Fibroblast of lung (primary cell): ENCODE measurements at regions not wholly inside any gene's neighbourhood (a gene's known extent, or its start where the extent isn't known, plus 50 kb on each side); places are given as distances from the start of the nearest gene placed in this dataset.

ENCODE experiments used
- DNase-seq, 2 donors: peaks; one replicate each; pipeline versions ENCODE4 v3.0.0 to v3.0.0-alpha.2; 2010; ENCODE audit warnings: low read depth in 2 of 2
- H2AFZ ChIP-seq: 2 replicates; pipeline ENCODE4 v1.5.1; 2012; ENCODE audit warnings: low read length, control low read depth, inconsistent platforms
- H3K27ac ChIP-seq: 2 replicates; pipeline ENCODE4 v1.5.1; 2011; ENCODE audit warnings: low read length, control low read depth; ENCODE audit not compliant: insufficient read depth
- H3K27me3 ChIP-seq: 2 replicates; pipeline ENCODE4 v1.5.1; 2011; ENCODE audit warnings: mild to moderate bottlenecking, low read length; ENCODE audit not compliant: control insufficient read depth, insufficient read depth
- H3K36me3 ChIP-seq: 2 replicates; pipeline ENCODE4 v1.5.1; 2011; ENCODE audit warnings: low read length; ENCODE audit not compliant: control insufficient read depth, insufficient read depth
- H3K4me1 ChIP-seq: 2 replicates; pipeline ENCODE4 v1.5.1; 2011; ENCODE audit warnings: low read length; ENCODE audit not compliant: control insufficient read depth, insufficient read depth; ENCODE audit errors: extremely low read depth
- H3K4me2 ChIP-seq: 2 replicates; pipeline ENCODE4 v1.5.1; 2011; ENCODE audit warnings: low read length, control low read depth; ENCODE audit not compliant: insufficient read depth; ENCODE audit errors: extremely low read depth
- H3K4me3 ChIP-seq, 4 experiments: fragments of 200-600 bp in 1 of 4; sonication (generic) in 1 of 4; replicated peaks in 1 of 4; 2 replicates each; pipeline ENCODE4 v1.5.1; 2011 to 2016; ENCODE audit warnings: low read length in 4 of 4, low read depth in 3 of 4, mild to moderate bottlenecking in 3 of 4, control low read depth in 2 of 4, inconsistent platforms in 1 of 4, mixed read lengths in 1 of 4; ENCODE audit not compliant: insufficient read depth in 1 of 4; ENCODE audit errors: control extremely low read depth in 1 of 4
- H3K79me2 ChIP-seq: 2 replicates; pipeline ENCODE4 v1.5.1; 2012; ENCODE audit warnings: mild to moderate bottlenecking, low read length, inconsistent platforms; ENCODE audit not compliant: control insufficient read depth, insufficient read depth
- H3K9ac ChIP-seq: 2 replicates; pipeline ENCODE4 v1.5.1; 2011; ENCODE audit warnings: mild to moderate bottlenecking, low read length, control low read depth; ENCODE audit not compliant: insufficient read depth
- H3K9me3 ChIP-seq: 2 replicates; pipeline ENCODE4 v1.5.1; 2012; ENCODE audit warnings: low read depth, low read length; ENCODE audit not compliant: control insufficient read depth, insufficient read depth
- H4K20me1 ChIP-seq: 2 replicates; pipeline ENCODE4 v1.5.1; 2011; ENCODE audit warnings: low read length; ENCODE audit not compliant: control insufficient read depth, insufficient read depth; ENCODE audit errors: extremely low read depth
- CTCF ChIP-seq, 2 donors: IDR thresholded peaks in 1 of 2; conservative IDR thresholded peaks in 1 of 2; 1 replicate in 1 of 2; 2 replicates in 1 of 2; pipeline ENCODE4 v1.5.1; 2011 to 2012; ENCODE audit warnings: low read length in 2 of 2, control low read depth in 1 of 2, inconsistent platforms in 1 of 2, low read depth in 1 of 2, mild to moderate bottlenecking in 1 of 2
- EZH2 ChIP-seq: IDR thresholded peaks from 2 replicates; pipeline ENCODE4 v1.5.1; 2012; ENCODE audit warnings: low read length, control low read depth, mild to moderate bottlenecking; ENCODE audit errors: missing control alignments

GRCh38 chr22:27628891-27629631, 172.5 kb downstream of the MN1 start:
- H2AFZ ChIP-seq = no peak overlapping the region
- TF ChIP-seq EZH2 = no peak
- no peak for TF ChIP-seq CTCF (conservative IDR thresholded peaks at IDR 0.05 in 1 of 2, IDR thresholded peaks at IDR 0.05 in 1 of 2; ENCODE audit: low read depth in 1 of 2, low read length in 2 of 2)
- no peak overlapping the region for H3K9ac ChIP-seq

GRCh38 chr22:27629908-27630673, 171.5 kb downstream of the MN1 start:
- no peak for DNase-seq

More at GRCh38 chr22:27628891-27629631, 172.5 kb downstream of the MN1 start:
- Histone ChIP-seq H4K20me1 (no peaks in the 10 kb centered on the region), H3K4me3 (no peak overlapping the region), H3K36me3 (no peaks in the 10 kb centered on the region), H3K4me2 (no peak overlapping the region), H3K27me3 (no peaks in the 10 kb centered on the region), H3K4me1 (no peaks in the 10 kb centered on the region), H3K9me3 (no peaks in the 10 kb centered on the region), H3K79me2 (no peaks in the 10 kb centered on the region), H3K27ac (no peak overlapping the region)
- no peak for DNase-seq

More at GRCh38 chr22:27629908-27630673, 171.5 kb downstream of the MN1 start:
- no peak for TF ChIP-seq EZH2
- TF ChIP-seq CTCF (conservative IDR thresholded peaks at IDR 0.05 in 1 of 2, IDR thresholded peaks at IDR 0.05 in 1 of 2; ENCODE audit: low read depth in 1 of 2, low read length in 2 of 2) = no peak
- no peak overlapping the region for H3K27ac ChIP-seq
- no peak overlapping the region for H3K4me2 ChIP-seq
- H2AFZ ChIP-seq = no peak overlapping the region
- H3K79me2 ChIP-seq = no peaks in the 10 kb centered on the region
- no peaks in the 10 kb centered on the region for H3K27me3 ChIP-seq
- H4K20me1 ChIP-seq = no peaks in the 10 kb centered on the region
- H3K4me1 ChIP-seq = no peaks in the 10 kb centered on the region
- H3K4me3 ChIP-seq = no peak overlapping the region
- no peaks in the 10 kb centered on the region for H3K36me3 ChIP-seq
- no peak overlapping the region for H3K9ac ChIP-seq
- no peaks in the 10 kb centered on the region for H3K9me3 ChIP-seq
